ENCODE measurements at regions not wholly inside any gene's neighbourhood (a gene's known extent, or its start where the extent isn't known, plus 50 kb on each side); places are given as distances from the start of the nearest gene placed in this dataset.
A peak's percentile ranks its signal among the peaks of the same experiment; 100 is the strongest.
"Not testable (repeated sequence)": the region's sequence is repeated elsewhere in the genome, so short reads cannot be mapped to it uniquely, and the experiment has no call there.

GRCh38 chr12:24503477-24503876 is 445.4 kb downstream of the BCAT1 start:
- not testable (repeated sequence) for FAIRE-seq

GRCh38 chr12:24500831-24501230 is 448.1 kb downstream of the BCAT1 start:
- no peak for FAIRE-seq

- FAIRE-seq = no peak
Measured at GRCh38 chr12:24500421-24500820, 448.5 kb downstream of the BCAT1 start.

GRCh38 chr12:24499151-24500146 is 449.5 kb downstream of the BCAT1 start:
- peak; percentile 30 for FAIRE-seq

- FAIRE-seq = no peak
Measured at GRCh38 chr12:24496755-24497154, 452.1 kb downstream of the BCAT1 start.

- FAIRE-seq = no peak
Measured at GRCh38 chr12:24494401-24494800, 454.5 kb downstream of the BCAT1 start.

- no peak for FAIRE-seq
Measured at GRCh38 chr12:24491968-24492367, 456.9 kb downstream of the BCAT1 start.

GRCh38 chr12:24489939-24490338 is 459.0 kb downstream of the BCAT1 start:
- no peak for FAIRE-seq

- FAIRE-seq = no peak
Measured at GRCh38 chr12:24488906-24489619, 459.8 kb downstream of the BCAT1 start.

- FAIRE-seq = peak; percentile 94
Measured at GRCh38 chr12:24488091-24488596, 460.8 kb downstream of the BCAT1 start.

GRCh38 chr12:24487606-24488005 is 461.3 kb downstream of the BCAT1 start:
- FAIRE-seq = no peak

- no peak for FAIRE-seq
Measured at GRCh38 chr12:24483732-24484131, 465.2 kb downstream of the BCAT1 start.

- FAIRE-seq = no peak
Measured at GRCh38 chr12:24482882-24483604, 465.9 kb downstream of the BCAT1 start.

GRCh38 chr12:24482044-24482443 is 466.9 kb downstream of the BCAT1 start:
- FAIRE-seq = no peak

- no peak for FAIRE-seq
Measured at GRCh38 chr12:24480766-24481449, 468.0 kb downstream of the BCAT1 start.

GRCh38 chr12:24479131-24479530 is 469.8 kb downstream of the BCAT1 start:
- FAIRE-seq = no peak

- no peak for FAIRE-seq
Measured at GRCh38 chr12:24478254-24478653, 470.6 kb downstream of the BCAT1 start.

- no peak for FAIRE-seq
Measured at GRCh38 chr12:24476310-24476709, 472.6 kb downstream of the BCAT1 start.

GRCh38 chr12:24475337-24475736 is 473.6 kb downstream of the BCAT1 start:
- FAIRE-seq = no peak

GRCh38 chr12:24473097-24473496 is 475.8 kb downstream of the BCAT1 start:
- FAIRE-seq = peak; percentile 60

GRCh38 chr12:24470050-24470449 is 478.9 kb downstream of the BCAT1 start:
- FAIRE-seq = no peak

- no peak for FAIRE-seq
Measured at GRCh38 chr12:24469089-24469488, 479.8 kb downstream of the BCAT1 start.

Data from islet of Langerhans (tissue), 1 donor.